DOHH2 (cell line): ENCODE measurements at regions not wholly inside any gene's neighbourhood (a gene's known extent, or its start where the extent isn't known, plus 50 kb on each side); places are given as distances from the start of the nearest gene placed in this dataset.
"Not testable (repeated sequence)": the region's sequence is repeated elsewhere in the genome, so short reads cannot be mapped to it uniquely, and the experiment has no call there.

Experiments used
- H3F3A ChIP-seq: fragments of 200-600 bp; sonication (generic), shearing (Covaris generic); 2 replicates; pipeline ENCODE4 v1.6.0; 2016; ENCODE audit warnings: antibody characterized with exemption, mild to moderate bottlenecking; ENCODE audit not compliant: control insufficient read depth, insufficient read depth
- H3K27ac ChIP-seq: fragments of 200-600 bp; sonication (generic); 2 replicates; pipeline ENCODE4 v1.5.1; 2014; ENCODE audit warnings: low read depth, mild to moderate bottlenecking, low read length, moderate library complexity
- H3K27me3 ChIP-seq: fragments of 200-600 bp; sonication (generic); 2 replicates; pipeline ENCODE4 v1.6.1; 2014; ENCODE audit warnings: mild to moderate bottlenecking, low read length, mixed read lengths; ENCODE audit not compliant: control insufficient read depth
- H3K36me3 ChIP-seq: fragments of 200-600 bp; sonication (generic); 2 replicates; pipeline ENCODE4 v1.6.1; 2014; ENCODE audit warnings: mild to moderate bottlenecking, low read length, moderate library complexity, mixed read lengths; ENCODE audit not compliant: control insufficient read depth
- H3K4me1 ChIP-seq: fragments of 200-600 bp; sonication (generic); 2 replicates; pipeline ENCODE4 v1.6.1; 2014; ENCODE audit warnings: mild to moderate bottlenecking, low read length, mixed read lengths; ENCODE audit not compliant: control insufficient read depth
- H3K4me2 ChIP-seq: fragments of 200-600 bp; sonication (generic); 2 replicates; pipeline ENCODE4 v1.6.0; 2014; ENCODE audit warnings: mild to moderate bottlenecking, low read length, moderate library complexity
- H3K4me3 ChIP-seq: fragments of 200-600 bp; sonication (generic); 2 replicates; pipeline ENCODE4 v1.5.1; 2014; ENCODE audit warnings: mild to moderate bottlenecking, low read length, mixed read lengths
- H3K79me2 ChIP-seq: fragments of 200-600 bp; sonication (generic); 2 replicates; pipeline ENCODE4 v1.6.1; 2014; ENCODE audit warnings: mild to moderate bottlenecking, low read length, mixed read lengths; ENCODE audit not compliant: control insufficient read depth
- H3K9me2 ChIP-seq: fragments of 200-600 bp; sonication (generic); replicated peaks from 2 replicates; pipeline ENCODE4 v1.6.1; 2014; ENCODE audit warnings: mild to moderate bottlenecking, low read length, mixed read lengths; ENCODE audit not compliant: control insufficient read depth
- H3K9me3 ChIP-seq: fragments of 200-600 bp; sonication (generic); 2 replicates; pipeline ENCODE4 v1.6.1; 2014; ENCODE audit warnings: antibody characterized with exemption, low read length, mixed read lengths; ENCODE audit not compliant: control insufficient read depth, insufficient read depth
- H4K20me1 ChIP-seq: fragments of 200-600 bp; sonication (generic); 2 replicates; pipeline ENCODE4 v1.6.0; 2014; ENCODE audit warnings: low read depth, mild to moderate bottlenecking, antibody characterized with exemption, low read length, moderate library complexity; ENCODE audit not compliant: control insufficient read depth, insufficient read depth
- EZH2phosphoT487 ChIP-seq: fragments of 200-600 bp; sonication (generic); IDR thresholded peaks from 2 replicates; pipeline ENCODE4 v1.6.1; 2017; ENCODE audit warnings: borderline replicate concordance, mild to moderate bottlenecking, antibody characterized with exemption, low read length, moderate library complexity, mixed read lengths
- TF ChIP-seq, protein P1 (sequence below): fragments of 200-600 bp; sonication (generic); IDR thresholded peaks from one replicate; pipeline ENCODE4 v1.5.1; 2014; ENCODE audit warnings: antibody characterized with exemption, mild to moderate bottlenecking, low read depth, low read length; ENCODE audit not compliant: poor library complexity, severe bottlenecking

DNA sequence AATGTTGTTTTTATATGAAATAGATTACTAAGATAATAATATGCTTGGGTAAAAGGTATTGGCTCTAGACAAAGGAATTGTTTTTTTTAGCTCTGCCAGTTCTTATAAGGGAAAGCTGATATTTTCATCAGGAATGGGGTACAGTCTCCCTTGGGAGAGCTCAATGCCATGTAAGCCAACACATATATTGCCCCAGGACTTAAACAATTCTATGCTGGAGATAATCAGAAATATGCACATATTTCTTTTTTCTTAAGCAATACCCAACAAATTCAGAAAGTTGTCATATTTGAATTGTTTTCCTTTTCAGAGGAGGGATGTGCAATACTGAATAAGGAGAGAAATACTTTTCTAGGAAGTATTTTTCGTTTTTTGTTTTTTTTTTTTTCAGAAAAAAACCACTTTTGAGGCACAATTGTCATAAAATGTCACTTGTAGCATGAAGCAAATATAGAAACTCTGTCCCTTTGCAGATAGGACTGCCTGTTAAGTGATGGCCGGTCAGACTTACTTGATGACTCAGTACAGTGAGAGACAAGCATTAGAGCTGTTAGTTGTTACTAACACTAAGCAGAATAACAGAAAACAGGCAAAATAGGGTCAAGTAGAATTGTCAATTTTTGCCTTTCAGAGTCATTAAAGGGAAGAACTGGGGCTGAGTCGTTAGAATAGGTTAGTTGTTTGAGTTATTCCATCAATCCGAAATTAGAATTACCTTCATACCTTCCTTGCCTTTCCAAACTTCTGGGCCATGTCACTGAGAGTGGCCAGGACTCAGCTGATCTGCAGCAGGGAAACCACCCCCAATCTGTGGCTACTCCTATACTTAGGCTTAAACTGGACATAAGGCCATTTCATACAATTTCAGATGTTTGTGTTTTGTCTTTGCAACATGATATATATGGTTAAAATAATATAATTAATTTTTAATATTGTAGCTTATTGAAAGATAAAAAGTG, 168.1 kb downstream of the SLC38A4 start:
- no peak overlapping the region for H3K4me2 ChIP-seq

DNA sequence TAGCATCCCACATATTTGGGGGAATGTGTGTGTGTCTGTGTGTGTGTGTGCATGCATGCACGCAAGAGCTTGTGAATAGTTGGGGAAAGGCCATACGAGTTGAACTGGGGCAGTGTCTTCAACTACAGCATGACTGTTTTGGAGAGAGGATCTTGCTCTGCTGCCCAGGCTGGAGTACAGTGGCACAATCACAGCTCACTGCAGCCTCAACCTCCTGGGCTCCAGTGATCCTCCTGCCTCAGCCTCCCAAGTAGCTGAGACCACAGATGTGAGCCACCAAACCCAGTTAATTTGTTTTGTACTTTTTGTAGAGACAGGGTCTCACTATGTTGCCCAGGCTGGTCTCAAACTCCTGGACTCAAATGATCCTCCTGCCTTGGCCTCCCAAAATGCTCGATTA, 169.8 kb downstream of the SLC38A4 start:
- H3K4me1 ChIP-seq, H3K9me2 ChIP-seq, H3K36me3 ChIP-seq, H4K20me1 ChIP-seq, H3F3A ChIP-seq, H3K4me3 ChIP-seq, H3K9me3 ChIP-seq, H3K79me2 ChIP-seq, H3K4me2 ChIP-seq, H3K27ac ChIP-seq: not testable (repeated sequence)
- peaks cover 11% of the 10 kb centered on the region; the same call in 1 of the 2 replicates for H3K27me3 ChIP-seq

More for the DNA sequence above, 168.1 kb downstream of the SLC38A4 start:
- H3F3A ChIP-seq: no peaks in the 10 kb centered on the region
- TF ChIP-seq, protein P1, sequence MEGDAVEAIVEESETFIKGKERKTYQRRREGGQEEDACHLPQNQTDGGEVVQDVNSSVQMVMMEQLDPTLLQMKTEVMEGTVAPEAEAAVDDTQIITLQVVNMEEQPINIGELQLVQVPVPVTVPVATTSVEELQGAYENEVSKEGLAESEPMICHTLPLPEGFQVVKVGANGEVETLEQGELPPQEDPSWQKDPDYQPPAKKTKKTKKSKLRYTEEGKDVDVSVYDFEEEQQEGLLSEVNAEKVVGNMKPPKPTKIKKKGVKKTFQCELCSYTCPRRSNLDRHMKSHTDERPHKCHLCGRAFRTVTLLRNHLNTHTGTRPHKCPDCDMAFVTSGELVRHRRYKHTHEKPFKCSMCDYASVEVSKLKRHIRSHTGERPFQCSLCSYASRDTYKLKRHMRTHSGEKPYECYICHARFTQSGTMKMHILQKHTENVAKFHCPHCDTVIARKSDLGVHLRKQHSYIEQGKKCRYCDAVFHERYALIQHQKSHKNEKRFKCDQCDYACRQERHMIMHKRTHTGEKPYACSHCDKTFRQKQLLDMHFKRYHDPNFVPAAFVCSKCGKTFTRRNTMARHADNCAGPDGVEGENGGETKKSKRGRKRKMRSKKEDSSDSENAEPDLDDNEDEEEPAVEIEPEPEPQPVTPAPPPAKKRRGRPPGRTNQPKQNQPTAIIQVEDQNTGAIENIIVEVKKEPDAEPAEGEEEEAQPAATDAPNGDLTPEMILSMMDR: no peak
- no peak for TF ChIP-seq EZH2phosphoT487
- H3K27ac ChIP-seq: no peak overlapping the region
- H3K9me3 ChIP-seq: no peaks in the 10 kb centered on the region
- no peaks in the 10 kb centered on the region for H4K20me1 ChIP-seq
- H3K79me2 ChIP-seq: no peaks in the 10 kb centered on the region
- peaks cover 11% of the 10 kb centered on the region; the same call in 1 of the 2 replicates for H3K27me3 ChIP-seq
- no peaks in the 10 kb centered on the region for H3K36me3 ChIP-seq
- no peak overlapping the region for H3K4me3 ChIP-seq
- H3K9me2 ChIP-seq: no peaks in the 10 kb centered on the region
- H3K4me1 ChIP-seq: no peaks in the 10 kb centered on the region

DNA sequence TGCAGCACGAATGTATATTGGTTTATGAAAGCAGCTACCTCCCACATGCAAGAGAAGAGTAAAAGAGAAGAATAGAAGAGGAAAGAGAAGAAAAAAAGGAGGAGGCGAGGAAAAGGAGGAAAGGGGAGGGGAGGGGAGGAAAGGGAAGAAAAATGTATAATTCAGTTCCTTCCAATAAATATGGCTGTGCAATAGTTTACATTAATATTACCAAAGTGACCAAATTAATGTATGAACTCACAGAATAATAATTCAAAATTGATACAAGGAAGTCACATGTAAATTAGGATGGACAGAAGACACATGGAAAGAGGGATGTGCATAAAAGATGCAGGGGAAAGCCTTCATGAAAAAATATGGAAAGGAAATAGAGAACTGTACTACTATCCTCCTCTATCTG, 172.5 kb downstream of the SLC38A4 start:
- Histone ChIP-seq H3K27ac (no peak overlapping the region), H3K9me2 (no peaks in the 10 kb centered on the region), H3K36me3 (no peaks in the 10 kb centered on the region), H3K27me3 (no peaks in the 10 kb centered on the region; the same call in 1 of the 2 replicates), H3K9me3 (no peaks in the 10 kb centered on the region), H3K4me2 (no peak overlapping the region), H4K20me1 (no peaks in the 10 kb centered on the region), H3K4me3 (no peak overlapping the region), H3K4me1 (no peaks in the 10 kb centered on the region), H3K79me2 (no peaks in the 10 kb centered on the region), H3F3A (no peaks in the 10 kb centered on the region)
- TF ChIP-seq, protein P1: no peak
- TF ChIP-seq EZH2phosphoT487: no peak

DNA sequence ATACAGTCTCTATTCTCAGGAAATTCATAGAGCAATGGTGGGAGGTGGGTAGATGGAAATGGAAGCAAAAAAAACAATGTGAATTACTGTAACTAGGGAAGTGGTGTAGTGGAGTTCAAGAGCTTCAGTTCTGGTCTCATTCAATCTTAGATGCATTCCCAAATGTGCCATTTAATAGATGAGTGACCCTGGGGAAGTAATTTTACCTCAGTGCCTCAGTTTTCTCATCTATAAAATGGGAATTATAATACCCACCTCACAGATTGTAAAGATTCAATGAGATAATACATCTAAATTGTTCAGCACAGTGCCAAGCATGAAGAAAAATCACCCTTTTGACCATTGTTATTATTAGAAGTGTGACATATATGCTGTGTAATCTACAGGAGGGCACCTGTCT, 173.1 kb downstream of the SLC38A4 start:
- no peaks in the 10 kb centered on the region for H4K20me1 ChIP-seq
- H3K79me2 ChIP-seq: no peaks in the 10 kb centered on the region
- no peak for TF ChIP-seq EZH2phosphoT487
- TF ChIP-seq, protein P1: no peak
- H3F3A ChIP-seq: no peaks in the 10 kb centered on the region
- no peaks in the 10 kb centered on the region for H3K4me1 ChIP-seq
- no peaks in the 10 kb centered on the region for H3K36me3 ChIP-seq
- H3K27ac ChIP-seq: no peak overlapping the region
- no peaks in the 10 kb centered on the region; the same call in 1 of the 2 replicates for H3K27me3 ChIP-seq
- H3K4me2 ChIP-seq: no peak overlapping the region
- H3K4me3 ChIP-seq: no peak overlapping the region
- H3K9me3 ChIP-seq: no peaks in the 10 kb centered on the region; the same call in 1 of the 2 replicates
- H3K9me2 ChIP-seq: no peaks in the 10 kb centered on the region
